ENCODE measurements at regions not wholly inside any gene's neighbourhood (a gene's known extent, or its start where the extent isn't known, plus 50 kb on each side); places are given as distances from the start of the nearest gene placed in this dataset.

DNA sequence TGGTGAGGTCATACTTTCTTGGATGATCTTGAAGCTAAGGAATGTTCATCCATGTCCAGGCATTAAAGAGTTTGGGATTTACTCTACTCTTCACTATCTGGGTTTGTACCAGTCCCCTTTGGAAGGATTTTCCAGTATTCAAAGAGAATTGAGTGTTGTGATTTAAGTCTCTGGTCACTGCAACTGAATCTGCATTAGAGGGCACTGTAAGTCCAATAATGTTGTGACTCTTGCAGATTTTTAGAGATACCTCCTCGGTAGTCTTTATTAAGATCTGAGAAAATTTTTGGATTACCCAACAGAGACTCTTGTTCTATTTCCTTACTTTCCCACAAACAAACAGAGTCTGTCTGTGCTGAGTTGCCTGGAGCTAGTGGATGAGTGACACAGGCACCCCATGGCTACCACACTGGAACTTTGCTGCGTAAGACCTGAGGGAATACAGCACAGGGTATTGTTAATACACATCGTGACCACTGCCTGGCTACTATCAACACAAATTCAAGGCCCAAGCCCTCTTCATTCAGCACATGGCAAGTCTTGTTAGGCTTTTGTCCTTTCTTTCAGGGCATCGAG lies 357.1 kb upstream of the KLHL4 start:
- Histone ChIP-seq H2AK5ac (ENCODE audit: insufficient read length, low read length) (no peak overlapping the region), H2BK5ac (ENCODE audit: insufficient read length, low read length) (no peak overlapping the region), H3K4me1 (ENCODE audit: insufficient read depth, low read length) (no peaks in the 10 kb centered on the region), H3K23ac (ENCODE audit: insufficient read length, low read depth, low read length) (no peak overlapping the region), H4K91ac (ENCODE audit: insufficient read length, low read depth, low read length) (no peak overlapping the region), H2BK15ac (ENCODE audit: low read depth, low read length) (no peak overlapping the region), H3K18ac (ENCODE audit: insufficient read length, low read depth, low read length) (no peak overlapping the region), H2AFZ (ENCODE audit: low read length) (no peak overlapping the region), H2BK120ac (ENCODE audit: low read depth, low read length, poor library complexity, severe bottlenecking) (no peak overlapping the region), H3K23me2 (ENCODE audit: insufficient read length, low read depth, low read length, poor library complexity, severe bottlenecking) (no peaks in the 10 kb centered on the region), H4K20me1 (ENCODE audit: control insufficient read depth, insufficient read depth, insufficient read length) (no peaks in the 10 kb centered on the region), H2BK20ac (ENCODE audit: low read depth, low read length, poor library complexity, severe bottlenecking) (no peak overlapping the region), H4K8ac (replicated peaks; ENCODE audit: insufficient read length, low read depth, low read length) (no peak overlapping the region), H3K56ac (ENCODE audit: insufficient read length, low read depth, low read length) (no peak overlapping the region), H3K27me3 (ENCODE audit: insufficient read depth, low read length) (no peaks in the 10 kb centered on the region), H3K27ac (ENCODE audit: insufficient read length, low read depth, low read length) (no peak overlapping the region), H3K79me2 (ENCODE audit: insufficient read depth, low read length) (no peaks in the 10 kb centered on the region), H2BK12ac (ENCODE audit: insufficient read length, low read depth, low read length) (no peak overlapping the region), H3K9ac (ENCODE audit: extremely low read depth, insufficient read length, low read length) (no peak overlapping the region), H3K9me3 (ENCODE audit: control insufficient read depth, low read depth, low read length) (no peaks in the 10 kb centered on the region), H3K4ac (ENCODE audit: low read depth, low read length) (no peak overlapping the region), H3K14ac (ENCODE audit: insufficient read depth, low read length) (no peak overlapping the region), H3K79me1 (ENCODE audit: insufficient read depth, low read depth, low read length, poor library complexity, severe bottlenecking) (no peaks in the 10 kb centered on the region), H4K5ac (ENCODE audit: insufficient read length, low read depth, low read length) (no peak overlapping the region), H3T11ph (ENCODE audit: low read length) (no peak overlapping the region), H3K4me2 (ENCODE audit: insufficient read depth, insufficient read length, low read length) (no peak overlapping the region)
- peak overlapping the region in 1 of 3 experiments; percentile 54; a peak in 2 of 7 replicates for H3K27ac Mint-ChIP-seq
- H3K27me3 Mint-ChIP-seq (ENCODE audit: low read depth): no peaks in the 10 kb centered on the region
- H3K36me3 Mint-ChIP-seq (ENCODE audit: insufficient read depth in 1 of 3, low read depth in 3 of 3): peaks cover 0 to 35% (median 11%) of the 10 kb centered on the region in 3 experiments; a peak in 5 of 7 replicates
- peaks cover 18 to 23% of the 10 kb centered on the region in 2 experiments for H3K9me3 Mint-ChIP-seq
- TF ChIP-seq, protein P1, sequence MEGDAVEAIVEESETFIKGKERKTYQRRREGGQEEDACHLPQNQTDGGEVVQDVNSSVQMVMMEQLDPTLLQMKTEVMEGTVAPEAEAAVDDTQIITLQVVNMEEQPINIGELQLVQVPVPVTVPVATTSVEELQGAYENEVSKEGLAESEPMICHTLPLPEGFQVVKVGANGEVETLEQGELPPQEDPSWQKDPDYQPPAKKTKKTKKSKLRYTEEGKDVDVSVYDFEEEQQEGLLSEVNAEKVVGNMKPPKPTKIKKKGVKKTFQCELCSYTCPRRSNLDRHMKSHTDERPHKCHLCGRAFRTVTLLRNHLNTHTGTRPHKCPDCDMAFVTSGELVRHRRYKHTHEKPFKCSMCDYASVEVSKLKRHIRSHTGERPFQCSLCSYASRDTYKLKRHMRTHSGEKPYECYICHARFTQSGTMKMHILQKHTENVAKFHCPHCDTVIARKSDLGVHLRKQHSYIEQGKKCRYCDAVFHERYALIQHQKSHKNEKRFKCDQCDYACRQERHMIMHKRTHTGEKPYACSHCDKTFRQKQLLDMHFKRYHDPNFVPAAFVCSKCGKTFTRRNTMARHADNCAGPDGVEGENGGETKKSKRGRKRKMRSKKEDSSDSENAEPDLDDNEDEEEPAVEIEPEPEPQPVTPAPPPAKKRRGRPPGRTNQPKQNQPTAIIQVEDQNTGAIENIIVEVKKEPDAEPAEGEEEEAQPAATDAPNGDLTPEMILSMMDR (conservative IDR thresholded peaks at IDR 0.05): peak; percentile 59; the same call in 2 of the 3 replicates
- WGBS (ENCODE audit: extremely low coverage, insufficient read length, low lambda C conversion rate): no CpG with 5 or more reads among the region's 4 CpGs
- H3K4me3 Mint-ChIP-seq: no peak overlapping the region
- DNase-seq: no peak
- H3K4me1 Mint-ChIP-seq: peaks cover 9 to 12% of the 10 kb centered on the region in 2 experiments; a peak in 3 of 4 replicates

All from H9 (cell line).